ENCODE measurements at regions not wholly inside any gene's neighbourhood (a gene's known extent, or its start where the extent isn't known, plus 50 kb on each side); places are given as distances from the start of the nearest gene placed in this dataset.

- no peak for TF ChIP-seq POLR2AphosphoS5 (IDR thresholded peaks at IDR 0.05)
- no peak for TF ChIP-seq EP300 (IDR thresholded peaks at IDR 0.05)
- no peak for TF ChIP-seq POLR2A (IDR thresholded peaks at IDR 0.05)
- TF ChIP-seq CTCF (IDR thresholded peaks at IDR 0.05): no peak
- no peaks in the 10 kb centered on the region for H3K36me3 ChIP-seq
- DNase-seq (ENCODE audit: low spot score in 2 of 2): no peak
- no peak overlapping the region for H3K27ac ChIP-seq
- no peak overlapping the region for H3K4me3 ChIP-seq
- 58% methylated on average over 3 of the region's 3 CpGs for WGBS
- no peaks in the 10 kb centered on the region for H3K9me3 ChIP-seq
- no peaks in the 10 kb centered on the region for H3K4me1 ChIP-seq
- H3K27me3 ChIP-seq: no peaks in the 10 kb centered on the region
These were observed 373.7 kb downstream of the HACE1 start for GRCh38 chr6:104486035-104486434.

DNA sequence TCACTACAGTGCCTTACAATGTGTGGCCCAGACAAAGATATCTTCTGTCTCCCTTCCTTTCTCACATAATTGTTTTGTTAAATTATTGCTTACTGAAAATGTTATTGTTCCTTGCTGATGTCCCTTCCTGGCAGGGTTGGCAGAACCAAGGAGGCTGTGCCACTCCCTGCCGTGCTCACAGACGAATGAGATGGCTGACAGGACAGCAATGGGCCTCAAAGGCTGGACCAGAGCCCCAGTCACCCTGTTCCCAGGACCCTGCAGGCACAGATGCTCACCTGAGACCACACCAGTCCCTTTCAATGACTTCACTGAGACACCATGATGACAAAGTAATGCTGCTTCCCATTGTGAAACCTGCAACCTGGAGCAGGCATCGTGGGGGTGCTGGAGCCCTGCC lies 375.1 kb downstream of the HACE1 start:
- Histone ChIP-seq H3K36me3 (no peaks in the 10 kb centered on the region), H3K4me3 (no peak overlapping the region), H3K4me1 (no peaks in the 10 kb centered on the region), H3K27ac (no peak overlapping the region), H3K27me3 (no peaks in the 10 kb centered on the region), H3K9me3 (no peaks in the 10 kb centered on the region)
- WGBS: 67% methylated on average over 3 of the region's 3 CpGs
- TF ChIP-seq POLR2A (IDR thresholded peaks at IDR 0.05): no peak
- no peak for TF ChIP-seq POLR2AphosphoS5 (IDR thresholded peaks at IDR 0.05)
- no peak for TF ChIP-seq EP300 (IDR thresholded peaks at IDR 0.05)
- no peak for TF ChIP-seq CTCF (IDR thresholded peaks at IDR 0.05)
- no peak for DNase-seq (ENCODE audit: low spot score in 2 of 2)

DNA sequence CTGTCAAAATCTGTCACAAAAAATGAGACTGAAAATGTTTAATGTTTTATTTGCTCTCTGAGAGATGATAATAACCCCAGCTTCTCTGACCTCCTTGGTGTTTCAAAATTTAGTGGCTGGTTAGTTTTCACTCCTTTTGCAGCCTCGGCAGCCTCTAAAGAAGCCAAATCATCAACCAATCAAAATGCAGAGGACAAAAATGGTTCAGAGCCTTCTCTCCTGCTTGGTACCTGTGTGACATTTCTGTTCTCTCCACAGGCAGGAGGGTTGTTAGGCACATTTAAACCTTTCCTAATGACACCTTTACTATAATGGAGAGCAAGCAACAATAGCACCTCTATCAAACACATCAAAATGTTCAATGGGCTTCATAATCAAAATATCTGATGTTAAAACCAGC lies 375.5 kb downstream of the HACE1 start:
- H3K4me3 ChIP-seq: no peak overlapping the region
- no peak for DNase-seq (ENCODE audit: low spot score in 2 of 2)
- 54% methylated on average over 1 of the region's 1 CpG for WGBS
- no peaks in the 10 kb centered on the region for H3K4me1 ChIP-seq
- TF ChIP-seq POLR2A (IDR thresholded peaks at IDR 0.05) (no peak), CTCF (IDR thresholded peaks at IDR 0.05) (no peak), EP300 (IDR thresholded peaks at IDR 0.05) (no peak), POLR2AphosphoS5 (IDR thresholded peaks at IDR 0.05) (no peak)
- no peak overlapping the region for H3K27ac ChIP-seq
- H3K36me3 ChIP-seq: no peaks in the 10 kb centered on the region
- H3K27me3 ChIP-seq: no peaks in the 10 kb centered on the region
- no peaks in the 10 kb centered on the region for H3K9me3 ChIP-seq

- TF ChIP-seq EP300 (IDR thresholded peaks at IDR 0.05) (no peak), POLR2AphosphoS5 (IDR thresholded peaks at IDR 0.05) (no peak), CTCF (IDR thresholded peaks at IDR 0.05) (no peak)
- DNase-seq (ENCODE audit: low spot score in 2 of 2): no peak
- Histone ChIP-seq H3K9me3 (no peaks in the 10 kb centered on the region), H3K27me3 (no peaks in the 10 kb centered on the region), H3K4me3 (no peak overlapping the region), H3K36me3 (no peaks in the 10 kb centered on the region), H3K4me1 (no peaks in the 10 kb centered on the region), H3K27ac (no peak overlapping the region)
- WGBS: 15% methylated on average over 2 of the region's 2 CpGs
These were observed 376.4 kb downstream of the HACE1 start for GRCh38 chr6:104483225-104483834.

GRCh38 chr6:104477569-104477968 lies 382.1 kb downstream of the HACE1 start:
- no peak for DNase-seq (ENCODE audit: low spot score in 2 of 2)
- no peak overlapping the region for H3K27ac ChIP-seq
- H3K4me3 ChIP-seq: no peak overlapping the region
- no peaks in the 10 kb centered on the region for H3K4me1 ChIP-seq
- WGBS: 71% methylated on average over 2 of the region's 2 CpGs
- no peaks in the 10 kb centered on the region for H3K27me3 ChIP-seq
- no peaks in the 10 kb centered on the region for H3K36me3 ChIP-seq
- TF ChIP-seq POLR2AphosphoS5 (IDR thresholded peaks at IDR 0.05) (no peak), EP300 (IDR thresholded peaks at IDR 0.05) (no peak), CTCF (IDR thresholded peaks at IDR 0.05) (no peak)
- no peaks in the 10 kb centered on the region for H3K9me3 ChIP-seq
